Amniotic epithelial cell (primary cell): ENCODE measurements at regions not wholly inside any gene's neighbourhood (a gene's known extent, or its start where the extent isn't known, plus 50 kb on each side); places are given as distances from the start of the nearest gene placed in this dataset.

Source experiments
- DNase-seq: peaks from one replicate; pipeline ENCODE4 v3.0.0-alpha.2; 2010; ENCODE audit warnings: low read depth

DNA sequence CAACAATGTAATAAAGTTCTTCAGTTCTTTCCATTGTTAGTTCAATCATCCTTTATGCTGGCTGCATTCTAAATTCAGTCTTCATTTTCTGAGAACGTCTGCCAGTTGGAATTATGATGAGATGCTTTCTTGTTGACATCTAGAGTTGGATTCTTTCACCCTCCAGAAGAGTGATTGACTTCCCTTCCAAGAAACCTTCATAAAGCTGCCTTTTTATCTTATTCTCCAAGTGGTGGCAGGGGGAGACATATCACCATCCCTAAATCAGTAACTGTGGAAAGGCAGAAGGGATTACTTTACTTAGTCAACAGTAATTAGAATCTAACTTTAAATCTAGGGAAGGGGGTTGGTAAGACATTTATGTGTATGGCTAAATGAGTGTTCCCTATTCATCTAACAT is 86.8 kb upstream of the GULP1 start:
- no peak for DNase-seq

DNA sequence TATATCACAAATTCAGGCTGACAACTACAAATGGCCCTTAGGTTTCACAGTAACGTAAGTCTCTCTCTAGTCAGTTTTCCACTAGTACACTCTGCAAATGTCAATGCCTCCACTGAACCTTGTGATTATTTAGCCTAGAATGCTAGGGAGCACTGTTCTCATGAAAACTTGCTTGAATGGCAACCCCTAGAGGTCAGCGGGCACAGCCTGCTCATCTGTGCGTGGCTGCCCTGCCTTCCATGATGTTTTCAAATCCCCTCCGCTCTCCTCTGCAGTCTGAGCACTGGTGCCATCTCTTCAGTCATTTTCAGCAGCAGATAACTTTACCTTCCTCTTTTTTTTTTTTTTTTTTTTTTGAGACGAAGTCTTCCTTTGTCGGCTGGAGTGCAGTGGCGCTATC is 84.1 kb upstream of the GULP1 start:
- no peak for DNase-seq

- DNase-seq: no peak
Measured at GRCh38 chr2:188209218-188209617, 82.5 kb upstream of the GULP1 start.

DNA sequence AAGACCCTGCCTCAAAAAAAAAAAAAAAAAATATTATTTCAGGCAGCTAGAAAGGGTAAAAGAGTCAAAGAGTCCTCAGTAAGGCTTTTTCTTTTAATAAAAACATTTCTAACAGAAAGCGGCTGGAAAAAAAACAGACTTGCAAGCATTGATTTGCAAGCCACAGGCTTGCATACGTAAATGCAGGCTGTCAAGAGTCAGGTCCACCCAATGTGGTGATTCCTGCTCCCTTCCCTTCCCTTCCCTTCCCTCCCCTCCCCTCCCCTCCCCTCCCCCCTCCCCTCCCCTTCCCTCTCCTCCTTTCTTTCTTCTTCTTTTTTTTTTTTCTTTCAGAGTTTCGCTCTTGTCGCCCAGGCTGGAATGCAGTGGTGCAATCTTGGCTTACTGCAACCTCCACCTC is 74.4 kb upstream of the GULP1 start:
- DNase-seq: no peak

- DNase-seq: no peak
Measured at GRCh38 chr2:188219541-188219940, 72.1 kb upstream of the GULP1 start.

- no peak for DNase-seq
Measured at GRCh38 chr2:188220535-188220934, 71.1 kb upstream of the GULP1 start.

DNA sequence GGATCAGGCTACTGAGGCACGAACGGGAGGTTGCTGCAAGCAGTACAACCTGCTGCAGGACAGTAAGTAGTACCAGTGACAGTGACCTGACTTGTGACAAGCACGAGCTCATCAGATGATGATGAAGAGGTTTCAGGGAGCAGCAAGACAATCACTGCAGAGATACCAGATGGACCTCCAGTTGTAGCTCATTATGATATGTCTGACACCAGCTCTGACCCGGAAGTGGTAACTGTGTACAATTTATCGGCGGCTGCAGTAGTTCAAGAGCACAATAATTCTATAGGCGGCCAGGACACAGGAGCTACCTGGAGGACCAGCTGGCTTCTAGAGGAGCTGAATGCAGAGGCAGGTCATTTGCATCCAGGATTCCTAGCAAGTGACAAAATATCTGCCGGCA is 64.0 kb upstream of the GULP1 start:
- DNase-seq: no peak

- DNase-seq: no peak
Measured at GRCh38 chr2:188235364-188235763, 56.3 kb upstream of the GULP1 start.

DNA sequence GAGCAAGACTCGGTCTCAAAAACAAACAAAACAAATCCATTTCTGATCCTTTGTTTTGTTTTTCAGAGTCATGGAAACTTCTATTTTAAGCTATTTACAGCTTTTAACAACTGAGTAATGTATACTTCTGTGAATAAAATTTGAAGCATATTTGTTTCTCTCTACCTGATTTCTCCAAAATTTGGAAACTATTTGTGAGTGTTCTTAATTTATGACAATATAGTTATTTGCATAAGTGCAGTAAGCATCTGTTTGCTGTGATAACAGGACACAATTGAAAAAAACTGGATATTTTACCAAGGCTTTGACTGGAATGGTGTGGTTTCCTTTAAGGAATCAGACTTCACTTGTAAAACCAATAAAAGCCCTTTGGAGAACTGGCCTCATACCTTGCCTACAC is 53.3 kb upstream of the GULP1 start:
- DNase-seq: peak; percentile 6
